Chondrocyte (in vitro differentiated cells): ENCODE measurements at regions not wholly inside any gene's neighbourhood (a gene's known extent, or its start where the extent isn't known, plus 50 kb on each side); places are given as distances from the start of the nearest gene placed in this dataset.

Experiments used
- DNase-seq: peaks from one replicate; pipeline ENCODE4 v3.0.0; 2021; ENCODE audit warnings: mixed read lengths, low spot score
- H3K27ac Mint-ChIP-seq: one replicate; pipeline ENCODE4 v1.8.0; 2021; ENCODE audit warnings: mild to moderate bottlenecking, moderate library complexity, mixed read lengths; ENCODE audit not compliant: unreplicated experiment
- H3K27me3 Mint-ChIP-seq: 2 replicates; pipeline ENCODE4 v1.8.0; 2021; ENCODE audit warnings: low read depth, mixed read lengths
- H3K36me3 Mint-ChIP-seq: 2 replicates; pipeline ENCODE4 v1.8.0; 2021; ENCODE audit warnings: low read depth, mixed read lengths
- H3K4me1 Mint-ChIP-seq: 2 replicates; pipeline ENCODE4 v1.8.0; 2021; ENCODE audit warnings: low read depth, mild to moderate bottlenecking, mixed read lengths
- H3K4me3 Mint-ChIP-seq: one replicate; pipeline ENCODE4 v1.8.0; 2021; ENCODE audit warnings: mild to moderate bottlenecking, moderate library complexity, mixed read lengths; ENCODE audit not compliant: unreplicated experiment
- H3K9me3 Mint-ChIP-seq: 2 replicates; pipeline ENCODE4 v1.8.0; 2021; ENCODE audit warnings: low read depth, mixed read lengths
- TF ChIP-seq, protein P1 (sequence below): fragments of 200-600 bp; sonication (generic); IDR thresholded peaks from 2 replicates; pipeline ENCODE4 v1.5.0; 2021; ENCODE audit warnings: antibody characterized with exemption, mild to moderate bottlenecking, moderate library complexity

DNA sequence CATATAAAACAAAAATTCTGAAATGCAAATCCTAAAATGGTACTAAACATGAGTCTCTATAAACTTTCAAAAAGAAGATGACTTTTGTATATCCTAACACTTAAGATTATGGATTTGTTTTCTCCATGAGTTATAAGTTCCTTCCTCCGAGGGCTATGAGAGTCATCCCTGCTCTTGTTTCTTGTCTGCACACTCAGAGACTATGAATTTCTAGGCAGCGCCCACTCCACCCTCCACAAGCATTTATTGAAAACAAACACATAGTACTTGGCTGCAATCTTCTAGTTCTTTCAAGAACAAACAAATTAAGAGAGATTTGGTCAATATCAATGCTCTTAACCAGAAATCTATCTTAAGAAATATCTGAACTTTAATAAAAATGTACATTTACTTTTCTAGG is 211.7 kb downstream of the DKK1 start:
- Mint-ChIP-seq H3K9me3 (peaks cover 4% of the 10 kb centered on the region), H3K36me3 (peaks cover 2% of the 10 kb centered on the region)
- TF ChIP-seq, protein P1, sequence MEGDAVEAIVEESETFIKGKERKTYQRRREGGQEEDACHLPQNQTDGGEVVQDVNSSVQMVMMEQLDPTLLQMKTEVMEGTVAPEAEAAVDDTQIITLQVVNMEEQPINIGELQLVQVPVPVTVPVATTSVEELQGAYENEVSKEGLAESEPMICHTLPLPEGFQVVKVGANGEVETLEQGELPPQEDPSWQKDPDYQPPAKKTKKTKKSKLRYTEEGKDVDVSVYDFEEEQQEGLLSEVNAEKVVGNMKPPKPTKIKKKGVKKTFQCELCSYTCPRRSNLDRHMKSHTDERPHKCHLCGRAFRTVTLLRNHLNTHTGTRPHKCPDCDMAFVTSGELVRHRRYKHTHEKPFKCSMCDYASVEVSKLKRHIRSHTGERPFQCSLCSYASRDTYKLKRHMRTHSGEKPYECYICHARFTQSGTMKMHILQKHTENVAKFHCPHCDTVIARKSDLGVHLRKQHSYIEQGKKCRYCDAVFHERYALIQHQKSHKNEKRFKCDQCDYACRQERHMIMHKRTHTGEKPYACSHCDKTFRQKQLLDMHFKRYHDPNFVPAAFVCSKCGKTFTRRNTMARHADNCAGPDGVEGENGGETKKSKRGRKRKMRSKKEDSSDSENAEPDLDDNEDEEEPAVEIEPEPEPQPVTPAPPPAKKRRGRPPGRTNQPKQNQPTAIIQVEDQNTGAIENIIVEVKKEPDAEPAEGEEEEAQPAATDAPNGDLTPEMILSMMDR, result no peak

DNA sequence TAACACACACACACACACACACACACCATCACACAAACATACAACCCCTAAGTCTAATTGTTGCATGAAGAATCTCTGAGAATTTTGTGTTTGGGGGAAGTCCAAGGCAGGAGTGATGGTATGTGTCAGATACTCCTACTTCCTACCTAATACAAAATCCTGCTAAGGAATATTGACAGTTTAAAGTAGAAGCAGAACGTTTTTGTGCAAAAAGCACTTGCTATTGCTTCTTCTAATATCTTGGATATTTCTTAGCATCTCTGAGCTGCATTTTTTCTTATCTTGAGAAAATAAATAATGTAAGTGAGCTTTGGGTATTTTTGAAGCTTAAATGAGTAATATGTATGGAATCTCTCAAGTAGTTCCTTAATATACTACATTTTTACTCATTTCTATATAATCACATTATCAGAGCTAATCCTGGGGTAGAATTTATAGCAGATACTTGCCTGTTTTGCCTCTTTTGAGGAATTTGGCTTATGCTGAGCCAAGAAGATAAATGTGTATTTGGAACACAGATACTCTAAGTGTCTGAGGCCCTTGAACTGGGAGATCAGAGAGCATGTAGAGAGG is 212.3 kb downstream of the DKK1 start:
- H3K4me1 Mint-ChIP-seq, result peaks cover 29% of the 10 kb centered on the region
- TF ChIP-seq, protein P1, result no peak
- H3K4me3 Mint-ChIP-seq, result no peak overlapping the region
- H3K27ac Mint-ChIP-seq, result peak overlapping the region; percentile 85
- no peaks in the 10 kb centered on the region for H3K36me3 Mint-ChIP-seq
- H3K27me3 Mint-ChIP-seq, result no peaks in the 10 kb centered on the region
- DNase-seq, result no peak
- H3K9me3 Mint-ChIP-seq, result peaks cover under 1% of the 10 kb centered on the region

More for the DNA sequence above, 211.7 kb downstream of the DKK1 start:
- no peaks in the 10 kb centered on the region for H3K27me3 Mint-ChIP-seq
- DNase-seq, result no peak
- peak overlapping the region; percentile 73 for H3K27ac Mint-ChIP-seq
- H3K4me1 Mint-ChIP-seq, result peaks cover 29% of the 10 kb centered on the region
- no peak overlapping the region for H3K4me3 Mint-ChIP-seq

DNA sequence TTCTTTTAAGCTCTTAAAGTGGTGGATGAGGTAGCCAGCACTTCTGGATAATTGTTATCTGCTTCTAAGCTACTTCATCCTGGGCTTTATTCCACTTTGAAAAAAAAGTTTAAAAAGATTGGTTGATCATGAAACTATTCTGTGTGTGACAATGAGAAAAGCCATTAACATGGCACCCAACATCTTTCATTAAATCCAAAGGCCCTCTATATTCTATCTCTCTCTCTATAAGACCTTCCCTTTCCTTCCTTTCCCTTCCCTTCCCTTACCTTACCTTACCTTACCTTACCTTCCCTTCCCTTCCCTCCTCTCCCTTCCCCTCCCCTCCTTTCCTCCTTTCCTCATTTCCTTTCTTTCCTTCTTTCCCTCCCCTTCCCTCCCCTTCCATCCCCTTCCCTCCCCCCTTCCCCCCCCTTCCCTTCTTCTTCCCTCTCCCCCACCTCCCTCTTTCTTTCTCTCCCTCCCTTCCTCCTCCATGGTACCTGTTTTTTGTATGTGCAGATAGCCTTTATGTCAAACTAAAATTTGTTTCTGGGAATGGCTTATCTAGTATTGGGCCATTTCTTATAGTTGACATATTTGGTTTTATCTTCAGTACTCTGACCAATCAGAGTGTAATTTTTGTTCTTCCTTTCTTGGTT is 218.7 kb downstream of the DKK1 start:
- no peak overlapping the region for H3K27ac Mint-ChIP-seq
- peaks cover 16% of the 10 kb centered on the region for H3K9me3 Mint-ChIP-seq
- no peak overlapping the region for H3K4me3 Mint-ChIP-seq
- no peak for DNase-seq
- TF ChIP-seq, protein P1, result no peak
- H3K36me3 Mint-ChIP-seq, result peaks cover 3% of the 10 kb centered on the region
- H3K4me1 Mint-ChIP-seq, result no peaks in the 10 kb centered on the region
- no peaks in the 10 kb centered on the region for H3K27me3 Mint-ChIP-seq

DNA sequence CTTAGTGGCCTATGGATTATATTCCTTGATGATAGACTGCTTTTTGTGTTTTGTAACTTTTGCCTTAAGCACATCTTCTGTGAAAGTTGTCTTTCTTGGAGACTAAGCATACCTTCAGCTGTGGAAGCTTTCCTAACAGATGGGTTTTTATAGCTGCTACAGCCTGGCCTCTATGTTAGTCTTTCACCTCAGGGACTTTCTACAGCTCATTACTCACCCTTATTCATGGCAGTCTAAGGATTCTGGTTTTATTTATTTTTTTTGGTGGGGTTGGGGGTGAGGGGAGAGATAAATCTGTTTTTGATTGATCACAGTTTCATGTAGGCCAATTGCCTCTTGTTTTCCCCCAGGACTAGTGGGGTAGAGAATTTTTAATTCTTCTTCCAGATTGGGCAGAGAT is 219.9 kb downstream of the DKK1 start:
- Mint-ChIP-seq H3K27me3 (no peaks in the 10 kb centered on the region), H3K4me1 (peaks cover under 1% of the 10 kb centered on the region), H3K36me3 (peaks cover 4% of the 10 kb centered on the region), H3K4me3 (no peak overlapping the region), H3K9me3 (peaks cover 17% of the 10 kb centered on the region), H3K27ac (no peak overlapping the region)
- TF ChIP-seq, protein P1, result no peak
- DNase-seq, result no peak

DNA sequence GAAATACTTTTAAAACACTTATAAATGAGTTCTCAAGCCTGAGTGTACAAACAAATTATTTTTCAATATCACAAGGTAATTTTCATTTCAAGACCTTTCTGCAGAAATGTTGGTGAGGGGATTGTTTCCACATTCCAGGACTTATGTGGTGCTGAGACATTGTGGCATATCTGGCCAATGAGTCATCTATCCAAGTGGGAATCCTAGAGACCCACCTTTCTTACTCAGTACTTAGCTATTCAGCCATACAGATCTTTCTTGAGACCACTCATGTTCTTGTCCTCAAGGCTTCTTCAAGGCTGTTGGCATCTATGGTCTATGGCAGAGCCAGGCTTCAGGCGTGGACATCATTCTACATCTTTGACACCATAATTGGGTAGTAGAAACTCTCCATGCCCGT is 225.4 kb downstream of the DKK1 start:
- TF ChIP-seq, protein P1, result no peak
- H3K9me3 Mint-ChIP-seq, result peaks cover 8% of the 10 kb centered on the region

More for the DNA sequence above, 225.4 kb downstream of the DKK1 start:
- peaks cover 24% of the 10 kb centered on the region for H3K4me1 Mint-ChIP-seq
- no peak for DNase-seq
- no peak overlapping the region for H3K4me3 Mint-ChIP-seq
- peaks cover 4% of the 10 kb centered on the region for H3K36me3 Mint-ChIP-seq
- H3K27me3 Mint-ChIP-seq, result no peaks in the 10 kb centered on the region
- peak overlapping the region; percentile 41 for H3K27ac Mint-ChIP-seq
